Ectodermal cell (in vitro differentiated cells): ENCODE measurements at regions not wholly inside any gene's neighbourhood (a gene's known extent, or its start where the extent isn't known, plus 50 kb on each side); places are given as distances from the start of the nearest gene placed in this dataset.

Source experiments
- H3K27ac ChIP-seq: 2 replicates; pipeline ENCODE4 v1.7.0; 2013; ENCODE audit warnings: mild to moderate bottlenecking, low read depth, low read length; ENCODE audit not compliant: insufficient read depth, poor library complexity, severe bottlenecking
- H3K27me3 ChIP-seq: 2 replicates; pipeline ENCODE4 v1.7.0; 2013; ENCODE audit warnings: mild to moderate bottlenecking, low read length; ENCODE audit not compliant: insufficient read depth, control insufficient read depth, poor library complexity, severe bottlenecking
- H3K36me3 ChIP-seq: one replicate; pipeline ENCODE4 v1.7.0; 2013; ENCODE audit warnings: low read length; ENCODE audit not compliant: control insufficient read depth, insufficient read depth
- H3K4me1 ChIP-seq: one replicate; pipeline ENCODE4 v1.7.0; 2013; ENCODE audit warnings: low read length; ENCODE audit not compliant: control insufficient read depth, insufficient read depth
- H3K4me3 ChIP-seq: 2 replicates; pipeline ENCODE4 v1.7.0; 2013; ENCODE audit warnings: low read depth, low read length, control low read depth; ENCODE audit not compliant: insufficient read depth
- H3K9me3 ChIP-seq: 2 replicates; pipeline ENCODE4 v1.7.0; 2013; ENCODE audit warnings: mild to moderate bottlenecking, low read length, moderate library complexity; ENCODE audit not compliant: control insufficient read depth
- WGBS, 2 experiments: methylation state at CpG; one replicate each; pipeline ENCODE4 v1.1.7; 2013; ENCODE audit warnings: missing lambda C conversion rate in 2 of 2; 5-methylcytosine and 5-hydroxymethylcytosine counted together

DNA sequence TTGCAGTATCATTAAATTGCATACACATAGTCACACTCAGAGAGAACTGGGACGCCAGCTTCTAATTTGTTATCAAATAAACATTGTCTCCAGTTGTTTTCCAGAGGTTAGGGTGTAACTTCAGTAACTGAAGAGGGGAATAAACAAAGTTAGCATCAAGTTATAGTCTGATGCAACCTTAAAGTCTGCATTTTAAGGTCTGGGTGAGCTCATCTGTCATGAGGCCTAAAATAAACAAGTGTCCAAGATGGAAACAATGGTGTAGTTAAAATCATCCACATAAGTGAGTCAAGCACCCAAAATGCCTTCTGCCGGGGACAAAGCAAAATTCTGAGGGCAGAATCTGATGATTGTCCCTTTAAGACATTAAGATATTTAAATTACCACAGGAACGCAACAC lies 70.3 kb upstream of the EMCN start:
- Histone ChIP-seq H3K9me3 (no peaks in the 10 kb centered on the region), H3K4me3 (no peak overlapping the region)
- WGBS, 2 experiments, result 94 to 97% methylated on average over 3 of the region's 3 CpGs

DNA sequence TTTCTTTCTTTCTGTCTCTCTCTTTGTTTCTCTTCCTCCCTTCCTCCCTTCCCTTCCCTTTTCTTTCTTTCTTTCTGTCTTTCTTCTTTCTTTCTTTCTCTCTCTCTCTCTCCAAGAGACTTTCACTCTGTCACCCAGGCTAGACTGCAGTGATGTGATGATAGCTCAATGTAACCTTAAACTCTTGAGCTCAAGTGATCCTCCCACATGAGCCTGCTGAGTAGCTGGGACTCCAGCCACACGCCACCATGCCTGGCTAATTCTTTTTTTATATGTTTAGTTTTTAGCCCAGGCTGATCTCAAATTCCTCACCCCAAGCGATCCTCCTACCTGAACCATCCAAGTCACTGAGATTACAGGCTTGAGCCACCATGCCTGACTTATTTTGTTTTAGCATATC lies 64.3 kb upstream of the EMCN start:
- Histone ChIP-seq H3K27ac (no peak overlapping the region), H3K4me1 (no peaks in the 10 kb centered on the region), H3K36me3 (no peaks in the 10 kb centered on the region), H3K4me3 (no peak overlapping the region), H3K9me3 (no peaks in the 10 kb centered on the region), H3K27me3 (no peaks in the 10 kb centered on the region)
- WGBS, 2 experiments, result 81 to 82% methylated on average over 2 of the region's 2 CpGs

More for the DNA sequence above, 70.3 kb upstream of the EMCN start:
- Histone ChIP-seq H3K27me3 (no peaks in the 10 kb centered on the region), H3K4me1 (no peaks in the 10 kb centered on the region), H3K27ac (no peak overlapping the region), H3K36me3 (no peaks in the 10 kb centered on the region)

DNA sequence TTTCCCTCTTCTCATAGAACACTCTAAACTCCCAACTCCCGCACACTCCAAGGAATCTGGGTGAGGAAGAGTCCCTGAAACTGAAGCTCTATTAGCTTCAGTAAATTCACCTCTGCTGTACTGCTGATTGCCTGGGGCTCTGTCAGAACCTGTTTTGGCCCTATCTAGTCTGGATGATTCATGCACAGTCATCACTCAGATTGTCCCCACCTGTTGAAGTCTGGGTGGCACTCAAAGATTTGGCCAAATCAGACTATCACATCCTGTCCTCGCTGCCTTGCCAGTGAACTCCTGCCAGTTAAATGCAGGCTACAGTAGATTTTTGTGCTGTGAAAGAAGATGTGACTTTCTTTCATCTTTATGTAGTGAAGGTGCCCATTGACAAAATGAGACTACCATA lies 63.5 kb upstream of the EMCN start:
- Histone ChIP-seq H3K27me3 (no peaks in the 10 kb centered on the region), H3K27ac (no peak overlapping the region), H3K4me3 (no peak overlapping the region), H3K36me3 (no peaks in the 10 kb centered on the region), H3K4me1 (no peaks in the 10 kb centered on the region), H3K9me3 (no peaks in the 10 kb centered on the region)
- WGBS, 2 experiments, result 92 to 98% methylated on average over 2 of the region's 2 CpGs

- no peak overlapping the region for H3K27ac ChIP-seq
- no peaks in the 10 kb centered on the region for H3K4me1 ChIP-seq
- WGBS, 2 experiments, result 90 to 93% methylated on average over 2 to 3 of the region's 3 CpGs
- H3K36me3 ChIP-seq, result no peaks in the 10 kb centered on the region
- H3K9me3 ChIP-seq, result no peaks in the 10 kb centered on the region
- H3K4me3 ChIP-seq, result no peak overlapping the region
- no peaks in the 10 kb centered on the region for H3K27me3 ChIP-seq
These were observed 58.7 kb upstream of the EMCN start for GRCh38 chr4:100576570-100576969.

DNA sequence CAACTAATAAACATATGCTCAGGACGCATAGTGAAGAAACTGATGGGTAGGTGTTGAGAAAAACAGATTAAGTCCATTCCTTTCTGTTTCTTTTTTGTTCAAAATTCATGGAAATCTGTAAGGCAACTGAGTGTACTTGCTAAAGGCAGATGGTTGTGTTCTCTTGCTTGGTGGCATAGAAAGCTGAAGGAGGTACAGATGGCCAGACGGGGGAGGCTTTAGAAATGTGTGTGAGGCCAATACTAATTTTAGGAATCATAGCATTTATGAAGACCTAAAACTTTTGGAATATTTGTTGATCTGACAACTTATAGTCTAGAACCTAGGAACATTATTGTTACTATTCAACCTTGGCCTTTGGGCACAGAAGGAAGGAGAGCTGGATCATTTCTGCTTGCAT lies 56.8 kb upstream of the EMCN start:
- Histone ChIP-seq H3K27me3 (no peaks in the 10 kb centered on the region), H3K4me3 (no peak overlapping the region), H3K4me1 (no peaks in the 10 kb centered on the region), H3K36me3 (no peaks in the 10 kb centered on the region), H3K9me3 (no peaks in the 10 kb centered on the region), H3K27ac (no peak overlapping the region)
- WGBS, 2 experiments, result 91 to 100% methylated on average over 2 of the region's 2 CpGs

GRCh38 chr4:100569196-100569595 lies 51.4 kb upstream of the EMCN start:
- Histone ChIP-seq H3K9me3 (no peaks in the 10 kb centered on the region), H3K27ac (no peak overlapping the region), H3K36me3 (no peaks in the 10 kb centered on the region), H3K4me3 (no peak overlapping the region), H3K27me3 (no peaks in the 10 kb centered on the region), H3K4me1 (no peaks in the 10 kb centered on the region)
- 87 to 95% methylated on average over 1 of the region's 2 CpGs for WGBS, 2 experiments
